ENCODE measurements at regions not wholly inside any gene's neighbourhood (a gene's known extent, or its start where the extent isn't known, plus 50 kb on each side); places are given as distances from the start of the nearest gene placed in this dataset.

- Histone ChIP-seq H3K4me1 (peaks cover 31% of the 10 kb centered on the region), H3K79me2 (ENCODE audit: low read depth) (no peaks in the 10 kb centered on the region), H3K9me3 (ENCODE audit: low read depth) (no peaks in the 10 kb centered on the region), H4K20me1 (ENCODE audit: low read depth) (no peaks in the 10 kb centered on the region), H3K36me3 (no peaks in the 10 kb centered on the region), H3K4me3 (no peak overlapping the region), H3K27ac (no peak overlapping the region), H3K4me2 (no peak overlapping the region), H3K27me3 (no peaks in the 10 kb centered on the region), H2AFZ (replicated peaks) (no peak overlapping the region), H3F3A (ENCODE audit: low read depth) (peaks cover 18% of the 10 kb centered on the region), H3K9ac (no peak overlapping the region)
- Mint-ChIP-seq H3K27ac (no peak overlapping the region), H3K9me3 (no peaks in the 10 kb centered on the region), H3K4me1 (peaks cover 8% of the 10 kb centered on the region), H3K4me3 (no peak overlapping the region), H3K27me3 (ENCODE audit: insufficient read depth, low read depth) (peaks cover 2% of the 10 kb centered on the region), H3K36me3 (no peaks in the 10 kb centered on the region)
- TF ChIP-seq CTCF (IDR thresholded peaks at IDR 0.05): no peak
- TF ChIP-seq EZH2phosphoT487 (IDR thresholded peaks at IDR 0.05): no peak
- TF ChIP-seq EZH2 (IDR thresholded peaks at IDR 0.05): no peak
- no peak for DNase-seq (ENCODE audit: low spot score)
Measured at GRCh38 chr5:29896646-29897045, 1296.8 kb upstream of the CDH6 start.

GRCh38 chr5:29894668-29895067 lies 1298.8 kb upstream of the CDH6 start:
- Histone ChIP-seq H3K27me3 (no peaks in the 10 kb centered on the region), H3K4me3 (no peak overlapping the region), H2AFZ (replicated peaks) (peak overlapping the region; percentile 11), H3K36me3 (no peaks in the 10 kb centered on the region), H3K4me2 (peak overlapping the region; percentile 39), H3K9me3 (ENCODE audit: low read depth) (no peaks in the 10 kb centered on the region), H4K20me1 (ENCODE audit: low read depth) (no peaks in the 10 kb centered on the region), H3K9ac (no peak overlapping the region), H3F3A (ENCODE audit: low read depth) (peaks cover 18% of the 10 kb centered on the region), H3K4me1 (peaks cover 31% of the 10 kb centered on the region), H3K27ac (no peak overlapping the region), H3K79me2 (ENCODE audit: low read depth) (no peaks in the 10 kb centered on the region)
- no peak for DNase-seq (ENCODE audit: low spot score)
- H3K4me1 Mint-ChIP-seq: peaks cover 8% of the 10 kb centered on the region
- TF ChIP-seq CTCF (IDR thresholded peaks at IDR 0.05) (no peak), EZH2 (IDR thresholded peaks at IDR 0.05) (no peak), EZH2phosphoT487 (IDR thresholded peaks at IDR 0.05) (no peak)
- no peaks in the 10 kb centered on the region for H3K36me3 Mint-ChIP-seq
- H3K27ac Mint-ChIP-seq: no peak overlapping the region
- peaks cover 2% of the 10 kb centered on the region for H3K27me3 Mint-ChIP-seq (ENCODE audit: insufficient read depth, low read depth)
- no peak overlapping the region for H3K4me3 Mint-ChIP-seq
- H3K9me3 Mint-ChIP-seq: no peaks in the 10 kb centered on the region

- Mint-ChIP-seq H3K9me3 (no peaks in the 10 kb centered on the region), H3K27ac (peak overlapping the region; percentile 61), H3K4me1 (peaks cover 13% of the 10 kb centered on the region), H3K36me3 (no peaks in the 10 kb centered on the region), H3K4me3 (no peak overlapping the region), H3K27me3 (ENCODE audit: insufficient read depth, low read depth) (no peaks in the 10 kb centered on the region)
- Histone ChIP-seq H3K27me3 (no peaks in the 10 kb centered on the region), H3K4me2 (peak overlapping the region; percentile 9), H3K9me3 (ENCODE audit: low read depth) (no peaks in the 10 kb centered on the region), H3K9ac (no peak overlapping the region), H3K79me2 (ENCODE audit: low read depth) (no peaks in the 10 kb centered on the region), H3K36me3 (no peaks in the 10 kb centered on the region), H3K4me3 (no peak overlapping the region), H3K27ac (no peak overlapping the region), H4K20me1 (ENCODE audit: low read depth) (no peaks in the 10 kb centered on the region), H3F3A (ENCODE audit: low read depth) (peaks cover 5% of the 10 kb centered on the region), H2AFZ (replicated peaks) (peak overlapping the region; percentile 1), H3K4me1 (peaks cover 24% of the 10 kb centered on the region)
- DNase-seq (ENCODE audit: low spot score): no peak
- no peak for TF ChIP-seq EZH2 (IDR thresholded peaks at IDR 0.05)
- no peak for TF ChIP-seq CTCF (IDR thresholded peaks at IDR 0.05)
- no peak for TF ChIP-seq EZH2phosphoT487 (IDR thresholded peaks at IDR 0.05)
Measured at GRCh38 chr5:29889051-29889450, 1304.4 kb upstream of the CDH6 start.
